SHP77 treated with DMSO at 0.1 percent for 48 hours (cell line): ENCODE measurements at regions not wholly inside any gene's neighbourhood (a gene's known extent, or its start where the extent isn't known, plus 50 kb on each side); places are given as distances from the start of the nearest gene placed in this dataset.
A peak's percentile ranks its signal among the peaks of the same experiment; 100 is the strongest.

Source experiments
- DNase-seq: peaks from one replicate; lab custom pipeline; 2025; lab: John Stamatoyannopoulos, UW

- DNase-seq: no peak
These were observed 73.4 kb downstream of the PITPNM2 start for GRCh38 chr12:123077298-123078119.

DNA sequence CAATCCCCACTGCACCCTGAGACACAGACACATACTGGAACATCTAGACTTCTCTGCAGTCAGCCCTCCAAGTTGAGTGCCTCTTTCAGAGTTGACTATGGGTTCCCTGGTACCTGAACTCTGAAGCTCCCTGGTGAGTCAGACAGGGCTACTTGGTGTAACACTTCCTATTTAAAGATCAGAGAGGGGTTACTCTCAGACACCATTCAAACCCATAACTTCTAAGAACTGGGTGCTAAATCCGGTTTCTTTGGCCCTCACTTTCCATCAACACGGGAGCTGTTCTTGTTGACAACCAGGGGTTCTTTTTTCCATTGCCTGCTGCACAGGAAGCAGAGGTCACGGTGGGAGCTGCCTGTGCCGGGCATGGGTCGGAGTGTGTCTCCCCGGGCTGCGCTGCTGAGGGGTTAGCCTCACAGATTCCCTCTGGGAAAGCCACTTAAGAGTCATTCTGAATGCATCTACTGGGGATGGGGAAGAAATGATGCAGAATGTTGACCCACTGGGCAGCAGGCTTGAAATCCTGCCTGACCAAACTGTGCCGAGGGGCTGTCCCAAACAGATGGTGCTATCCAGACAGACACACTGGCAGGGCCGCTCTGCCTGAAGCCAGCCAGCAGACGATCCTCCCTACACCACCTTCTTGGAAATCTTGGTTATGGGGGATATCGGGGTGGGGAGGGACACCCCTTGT is 74.1 kb downstream of the PITPNM2 start:
- no peak for DNase-seq

DNA sequence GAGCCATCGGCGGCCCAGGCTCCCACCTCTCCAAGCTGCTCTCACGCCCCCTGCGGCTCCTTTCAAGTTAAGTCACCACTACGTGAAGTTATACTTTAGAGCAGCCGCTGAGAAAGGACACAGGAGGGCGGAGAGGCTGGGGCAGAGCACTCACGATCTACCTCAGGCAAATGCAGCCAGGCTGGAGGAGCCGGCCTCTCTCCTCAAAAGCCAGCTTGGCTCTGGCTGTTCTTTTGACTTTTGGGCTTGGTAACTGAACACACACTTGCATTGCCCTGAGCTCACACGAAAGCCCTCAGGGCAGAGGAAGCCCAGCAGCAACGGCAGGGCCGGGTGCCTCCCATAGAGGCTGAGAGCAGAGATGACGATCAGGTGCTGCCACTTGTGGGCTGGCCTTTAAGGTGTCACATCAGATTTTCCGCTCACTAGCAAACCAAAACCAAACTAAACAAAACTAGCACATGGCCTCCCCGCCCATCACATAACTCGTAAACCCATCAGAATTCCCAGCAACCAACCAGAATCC is 75.2 kb downstream of the PITPNM2 start:
- no peak for DNase-seq

- no peak for DNase-seq
These were observed 75.7 kb downstream of the PITPNM2 start for GRCh38 chr12:123075087-123075645.

GRCh38 chr12:123073962-123074801 is 76.7 kb downstream of the PITPNM2 start:
- DNase-seq: no peak

- no peak for DNase-seq
These were observed 77.6 kb downstream of the PITPNM2 start for GRCh38 chr12:123073292-123073691.

- no peak for DNase-seq
These were observed 79.0 kb downstream of the PITPNM2 start for GRCh38 chr12:123071857-123072256.

- no peak for DNase-seq
These were observed 79.6 kb downstream of the PITPNM2 start for GRCh38 chr12:123071099-123071800.

GRCh38 chr12:123070267-123071081 is 80.4 kb downstream of the PITPNM2 start:
- DNase-seq: no peak

DNA sequence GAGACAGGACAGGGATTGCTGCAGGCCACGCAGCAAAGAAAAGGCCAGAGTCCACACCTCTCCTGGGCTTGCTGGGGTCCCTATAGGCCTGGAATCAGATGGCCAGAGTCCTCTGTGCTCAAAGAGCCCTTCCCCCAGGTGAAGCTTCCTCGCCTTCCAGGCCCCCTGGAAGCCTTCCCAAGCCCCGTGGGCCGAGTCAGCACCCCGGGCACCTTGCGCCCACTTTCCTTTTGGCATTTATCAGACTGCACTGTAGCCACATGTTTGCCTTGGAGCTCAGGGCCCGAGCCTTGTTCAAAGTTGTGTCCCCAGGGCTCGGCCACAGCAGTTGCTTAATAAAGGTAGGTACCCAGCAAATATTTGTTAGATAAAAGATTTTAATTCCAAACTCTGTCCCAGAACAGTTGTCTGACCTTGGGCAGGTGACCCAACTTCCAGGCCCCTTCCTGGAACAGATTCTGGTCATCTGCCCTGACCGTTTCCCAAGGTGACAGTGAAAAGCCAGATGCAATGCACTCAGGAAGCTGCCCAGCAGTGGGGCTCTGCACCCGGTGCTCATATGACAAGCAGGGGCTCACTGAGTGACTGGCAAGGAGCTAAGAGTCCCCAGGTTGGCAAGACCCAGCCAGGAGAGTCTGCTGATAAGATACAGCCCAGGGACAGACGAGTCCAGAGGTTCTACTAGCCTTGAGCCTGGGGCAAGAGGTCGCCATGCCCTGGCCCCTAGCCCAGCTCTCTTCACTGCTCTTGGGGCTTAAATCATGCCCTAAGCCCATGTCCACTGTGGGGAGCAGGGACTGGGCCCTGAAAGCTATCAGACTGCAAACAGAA is 81.2 kb downstream of the PITPNM2 start:
- DNase-seq: no peak

GRCh38 chr12:123067654-123068053 is 83.2 kb downstream of the PITPNM2 start:
- no peak for DNase-seq

GRCh38 chr12:123066384-123066710 is 84.5 kb downstream of the PITPNM2 start:
- no peak for DNase-seq

- no peak for DNase-seq
These were observed 85.1 kb downstream of the PITPNM2 start for GRCh38 chr12:123065676-123066383.

GRCh38 chr12:123064885-123065619 is 84.6 kb downstream of the ARL6IP4 start:
- peak; percentile 18 for DNase-seq

DNA sequence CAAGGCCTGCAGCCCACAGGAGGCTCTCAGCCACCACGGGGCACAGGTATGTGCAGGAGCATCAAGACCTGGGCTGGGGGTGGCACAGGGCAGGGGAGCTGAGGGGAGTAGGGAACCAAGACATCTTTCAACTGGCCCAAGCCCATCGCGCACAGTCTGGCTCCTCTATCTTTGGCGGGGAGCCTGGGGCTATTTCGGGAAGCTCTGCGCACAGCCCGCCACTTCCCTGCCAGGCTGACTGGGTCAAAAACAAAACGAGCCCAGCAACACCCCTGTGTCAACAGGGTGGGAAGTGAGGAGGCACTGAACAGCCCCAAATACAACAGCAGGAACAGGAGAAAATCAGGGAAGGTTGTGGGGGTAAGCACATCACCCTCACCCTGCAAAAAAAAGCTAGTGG is 83.9 kb downstream of the ARL6IP4 start:
- no peak for DNase-seq

GRCh38 chr12:123063535-123063934 is 83.1 kb downstream of the ARL6IP4 start:
- DNase-seq: no peak

DNA sequence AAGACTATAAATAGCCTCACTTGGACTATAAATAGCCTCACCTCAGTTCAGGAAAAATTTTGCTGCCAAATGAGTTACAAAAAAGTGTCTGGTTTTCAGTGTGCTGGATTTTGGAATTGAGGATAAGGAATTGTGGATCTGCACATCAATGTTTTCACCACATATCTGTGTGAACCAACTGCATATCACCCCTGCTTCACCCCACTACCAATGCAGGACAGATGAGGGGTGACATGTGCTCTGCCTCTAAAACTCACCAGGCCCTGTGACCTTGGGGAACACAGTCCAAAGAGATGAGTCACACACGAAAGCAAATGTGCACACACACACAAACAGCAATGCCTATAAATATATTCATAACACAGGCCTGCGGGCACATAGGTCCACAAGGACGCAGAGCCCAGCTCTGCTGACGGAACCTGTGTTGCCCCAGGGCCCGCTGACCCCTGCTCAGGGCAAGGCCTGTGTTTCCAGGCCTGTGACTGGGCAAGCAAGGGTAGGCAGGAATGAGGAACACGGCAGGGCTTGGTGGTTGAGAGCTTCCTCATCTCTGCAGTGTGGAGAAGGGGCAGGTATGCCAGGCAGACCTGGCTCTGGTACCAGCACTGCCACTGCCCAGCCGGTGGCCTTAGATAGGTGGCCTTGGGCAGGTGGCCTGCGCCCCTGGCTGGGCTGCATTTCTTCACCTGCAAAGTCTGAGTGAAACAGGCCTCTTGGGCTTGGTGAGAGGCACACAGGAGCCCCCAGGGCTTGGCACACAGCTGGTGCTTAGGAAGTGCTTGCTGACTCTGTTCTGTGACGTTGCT is 82.4 kb downstream of the ARL6IP4 start:
- DNase-seq: no peak
